ENCODE measurements at regions not wholly inside any gene's neighbourhood (a gene's known extent, or its start where the extent isn't known, plus 50 kb on each side); places are given as distances from the start of the nearest gene placed in this dataset.
"Not testable (repeated sequence)": the region's sequence is repeated elsewhere in the genome, so short reads cannot be mapped to it uniquely, and the experiment has no call there.

- DNase-seq (ENCODE audit: low spot score), result no peak
These were observed 143.8 kb downstream of the FGF1 start for GRCh38 chr5:142542078-142542477.

DNA sequence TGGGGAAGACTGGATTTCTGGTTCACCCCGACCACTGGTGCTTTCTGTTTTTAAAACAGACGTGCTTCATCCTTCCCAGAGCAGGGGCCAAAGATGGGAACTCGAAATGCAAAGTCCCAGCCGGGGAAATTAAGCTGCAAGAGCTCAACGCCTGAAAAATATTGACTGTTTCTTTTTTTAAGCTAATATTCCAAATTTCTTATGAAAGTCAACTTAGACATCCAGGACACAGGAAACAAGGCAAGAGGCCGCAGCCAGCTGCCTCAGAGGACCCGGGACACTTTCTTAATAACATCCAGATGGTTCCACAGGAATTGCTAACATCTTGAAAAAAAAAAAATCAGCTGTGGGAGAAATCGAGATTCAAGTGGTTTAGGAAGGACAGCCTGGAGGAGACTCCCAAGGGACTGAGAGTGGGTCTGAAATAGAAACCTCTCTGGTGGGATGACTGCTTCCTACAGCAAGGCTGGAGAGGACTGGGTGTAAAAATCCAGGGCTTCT, 144.9 kb downstream of the FGF1 start:
- DNase-seq (ENCODE audit: low spot score), result no peak

- DNase-seq (ENCODE audit: low spot score), result no peak
These were observed 146.6 kb downstream of the FGF1 start for GRCh38 chr5:142539154-142539740.

DNA sequence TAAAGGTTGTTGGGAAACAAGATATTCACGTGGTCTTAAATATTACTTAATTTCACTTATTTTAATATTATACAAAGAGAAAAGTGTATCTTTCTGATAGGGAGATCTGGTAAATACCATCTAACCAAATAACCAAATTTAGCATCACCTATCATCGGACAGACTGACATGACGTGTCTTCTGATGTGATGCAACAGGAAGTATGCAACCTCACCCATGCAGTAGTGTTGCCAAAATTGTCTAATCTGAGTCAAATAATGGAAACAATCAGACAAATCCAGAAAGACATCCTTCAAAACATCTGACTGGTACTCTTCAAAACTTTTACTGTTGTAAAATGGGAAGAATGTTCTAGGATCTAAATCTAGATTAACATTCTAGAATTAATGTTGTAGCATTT, 148.0 kb downstream of the FGF1 start:
- no peak for DNase-seq (ENCODE audit: low spot score)

DNA sequence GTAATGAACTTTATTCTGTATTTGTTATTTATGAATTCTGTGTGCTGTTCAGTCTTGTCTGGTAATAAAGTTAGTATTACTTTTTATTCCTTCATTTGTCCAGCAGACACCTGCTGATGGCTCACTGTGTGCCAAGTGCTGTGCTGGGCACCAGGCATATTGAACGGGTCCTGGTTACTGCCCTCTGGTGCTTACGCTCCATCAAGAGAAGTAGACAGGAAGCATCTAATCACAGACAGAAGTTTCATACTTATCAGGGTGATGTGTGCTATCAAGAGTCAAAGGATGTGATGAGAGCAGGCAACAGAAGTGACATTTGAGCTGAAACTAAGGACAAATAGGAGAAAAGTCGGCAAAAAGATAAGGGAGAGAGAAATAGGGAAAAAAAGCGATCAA, 153.1 kb downstream of the FGF1 start:
- DNase-seq (ENCODE audit: low spot score), result no peak

GRCh38 chr5:142531977-142532780, 153.7 kb downstream of the FGF1 start:
- no peak for DNase-seq (ENCODE audit: low spot score)

GRCh38 chr5:142530904-142531303, 155.0 kb downstream of the FGF1 start:
- no peak for DNase-seq (ENCODE audit: low spot score)

DNA sequence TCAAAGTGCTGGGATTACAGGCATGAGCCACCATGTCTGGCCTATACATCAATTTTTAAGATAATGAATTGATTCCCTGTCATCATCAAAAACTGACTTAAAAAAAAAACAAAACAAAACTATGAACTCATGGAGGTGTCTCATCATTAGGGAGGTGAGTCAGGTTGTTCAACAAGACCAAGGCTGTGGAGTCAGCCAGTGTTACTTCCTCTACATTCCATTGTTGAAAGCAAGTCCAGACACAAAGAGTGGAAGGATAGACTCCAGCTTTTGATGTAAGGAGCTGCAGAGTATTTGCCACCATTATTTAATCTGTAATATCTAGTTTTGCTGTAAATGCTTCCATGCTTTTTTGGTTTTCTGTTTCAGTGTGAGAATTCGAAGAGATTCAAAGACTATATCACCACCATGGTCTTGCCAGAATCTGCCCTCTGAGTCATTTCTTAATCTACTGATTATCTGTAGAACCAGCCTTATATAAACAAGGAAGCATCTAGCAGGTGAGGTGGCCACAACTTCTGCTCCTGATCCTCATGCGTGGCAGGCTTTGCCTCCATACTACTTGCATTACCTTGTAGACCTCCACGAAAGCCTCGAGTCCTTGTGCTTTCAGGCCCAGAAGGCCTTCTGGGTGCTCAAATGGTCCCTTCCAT, 156.1 kb downstream of the FGF1 start:
- DNase-seq (ENCODE audit: low spot score), result no peak

DNA sequence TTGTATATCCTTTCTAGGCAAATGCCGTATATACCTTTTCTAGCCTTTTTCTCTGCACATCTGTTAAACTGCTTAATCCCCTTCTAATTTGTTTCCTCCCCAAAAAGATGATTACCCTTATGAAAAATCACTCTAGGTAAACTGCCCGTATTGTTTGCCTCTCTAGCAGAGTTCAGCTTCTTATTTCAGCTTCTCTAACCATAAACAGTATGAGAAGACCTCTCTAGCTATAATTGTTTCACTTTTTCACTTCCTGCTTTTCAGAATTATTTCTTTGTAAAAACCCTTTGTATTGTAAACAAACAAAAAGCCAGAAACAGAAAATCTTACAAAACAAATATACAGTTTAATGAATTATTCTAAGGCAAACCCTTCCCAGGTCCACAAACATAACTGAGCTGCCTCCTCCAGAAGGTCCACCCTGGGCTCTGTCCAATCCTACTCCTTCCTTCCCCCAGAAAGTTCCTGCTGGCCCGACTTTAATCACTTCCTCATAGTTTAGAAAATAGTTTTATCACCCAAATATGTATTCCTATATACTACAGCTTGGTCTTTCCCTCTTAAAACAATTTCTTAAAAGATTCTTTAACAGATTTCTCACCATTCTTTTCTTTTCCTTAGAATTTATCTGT, 158.1 kb downstream of the FGF1 start:
- DNase-seq (ENCODE audit: low spot score), result no peak

GRCh38 chr5:142527234-142527633, 158.7 kb downstream of the FGF1 start:
- DNase-seq (ENCODE audit: low spot score), result no peak

DNA sequence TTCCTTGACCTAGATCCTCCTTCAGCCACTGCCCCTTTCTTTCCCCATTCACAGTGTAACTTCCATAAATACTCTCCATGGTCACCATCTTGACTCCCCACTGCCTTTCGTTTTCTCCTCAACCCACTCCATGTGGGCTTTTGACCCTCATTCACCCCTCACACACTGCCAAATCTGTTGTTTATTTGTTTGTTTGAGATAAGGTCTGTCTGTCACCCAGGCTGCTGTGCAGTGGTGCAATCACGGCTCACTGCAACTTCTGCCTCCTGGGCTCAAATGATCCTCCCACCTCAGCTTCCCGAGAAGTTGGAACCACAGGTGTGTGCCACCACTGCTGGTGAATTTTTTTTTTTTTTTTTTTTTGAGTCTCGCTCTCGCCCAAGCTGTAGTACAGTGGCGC, 162.9 kb downstream of the FGF1 start:
- no peak for DNase-seq (ENCODE audit: low spot score)

GRCh38 chr5:142521706-142522105, 164.2 kb downstream of the FGF1 start:
- DNase-seq (ENCODE audit: low spot score), result no peak

- DNase-seq (ENCODE audit: low spot score), result no peak
These were observed 165.0 kb downstream of the FGF1 start for GRCh38 chr5:142520885-142521284.

DNA sequence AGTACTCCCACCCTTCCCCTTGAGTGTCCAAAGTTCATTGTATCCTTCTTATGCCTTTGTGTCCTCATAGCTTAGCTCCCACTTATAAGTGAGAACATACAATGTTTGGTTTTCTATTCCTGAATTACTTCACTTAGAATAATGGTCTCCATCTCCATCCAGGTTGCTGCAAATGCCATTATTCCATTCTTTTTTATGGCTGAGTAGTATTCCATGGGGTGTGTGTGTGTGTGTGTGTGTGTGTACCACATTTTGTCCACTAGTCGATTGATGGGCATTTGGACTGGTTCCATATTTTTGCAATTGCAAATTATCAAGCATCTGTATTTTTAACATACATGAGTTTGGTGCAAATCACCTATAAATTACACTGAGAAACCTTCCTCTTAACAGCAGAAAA, 166.0 kb downstream of the FGF1 start:
- not testable (repeated sequence) for DNase-seq (ENCODE audit: low spot score)

DNA sequence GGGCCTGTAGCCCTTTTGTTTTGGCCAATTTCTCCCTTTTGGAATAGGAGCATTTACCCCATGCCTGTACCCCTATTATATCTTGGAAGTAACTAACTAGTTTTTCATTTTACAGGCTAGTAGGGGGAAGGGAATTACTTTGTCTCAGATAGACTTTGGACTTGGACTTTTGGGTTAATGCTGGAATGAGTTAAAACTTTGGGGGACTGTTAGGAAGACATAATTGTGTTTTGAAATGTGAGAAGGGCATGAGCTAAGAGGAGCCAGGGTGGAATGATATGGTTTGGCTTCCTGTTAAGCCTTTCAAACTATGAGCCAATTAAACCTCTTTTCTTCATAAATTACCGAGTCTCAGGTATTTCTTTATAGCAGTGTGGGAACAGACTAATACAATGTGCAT, 168.1 kb downstream of the FGF1 start:
- DNase-seq (ENCODE audit: low spot score), result no peak

GRCh38 chr5:142516732-142517131, 169.2 kb downstream of the FGF1 start:
- no peak for DNase-seq (ENCODE audit: low spot score)

- DNase-seq (ENCODE audit: low spot score), result no peak
These were observed 170.9 kb downstream of the FGF1 start for GRCh38 chr5:142515036-142515435.

DNA sequence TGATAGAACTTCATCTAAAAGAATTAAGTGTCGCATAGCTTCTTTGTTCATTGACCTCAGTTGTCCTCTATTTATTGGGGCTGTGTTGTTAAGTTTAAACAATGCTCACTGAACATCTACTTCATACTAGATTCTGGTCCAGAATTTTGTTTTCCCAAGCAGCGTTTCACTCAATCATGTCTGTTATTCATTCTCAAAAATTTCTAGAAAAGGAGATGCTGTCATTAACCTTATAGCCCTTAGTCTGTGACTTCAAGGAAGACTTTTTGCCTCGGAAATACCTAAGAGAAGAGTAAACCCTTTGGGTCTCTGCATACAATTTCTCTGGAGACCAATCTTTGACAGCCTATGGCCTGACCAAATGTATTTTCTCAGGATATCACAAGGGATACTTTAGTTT, 171.7 kb downstream of the FGF1 start:
- DNase-seq (ENCODE audit: low spot score), result no peak

GRCh38 chr5:142512043-142513042, 173.5 kb downstream of the FGF1 start:
- DNase-seq (ENCODE audit: low spot score), result no peak

- no peak for DNase-seq (ENCODE audit: low spot score)
These were observed 174.5 kb downstream of the FGF1 start for GRCh38 chr5:142511358-142511757.

GRCh38 chr5:142509026-142509425, 176.9 kb downstream of the FGF1 start:
- DNase-seq (ENCODE audit: low spot score), result no peak

Measured in D341Med (cell line).